Left forelimb (tissue), 1 donor: ENCODE measurements at regions not wholly inside any gene's neighbourhood (a gene's known extent, or its start where the extent isn't known, plus 50 kb on each side); places are given as distances from the start of the nearest gene placed in this dataset.

Source experiments
- DNase-seq: peaks from one replicate; pipeline ENCODE4 v3.0.0-alpha.2; 2018; ENCODE audit warnings: low spot score

GRCh38 chr17:69719474-69720048 lies 305.1 kb downstream of the MAP2K6 start:
- DNase-seq: no peak

GRCh38 chr17:69722518-69722917 lies 308.0 kb downstream of the MAP2K6 start:
- DNase-seq: no peak

DNA sequence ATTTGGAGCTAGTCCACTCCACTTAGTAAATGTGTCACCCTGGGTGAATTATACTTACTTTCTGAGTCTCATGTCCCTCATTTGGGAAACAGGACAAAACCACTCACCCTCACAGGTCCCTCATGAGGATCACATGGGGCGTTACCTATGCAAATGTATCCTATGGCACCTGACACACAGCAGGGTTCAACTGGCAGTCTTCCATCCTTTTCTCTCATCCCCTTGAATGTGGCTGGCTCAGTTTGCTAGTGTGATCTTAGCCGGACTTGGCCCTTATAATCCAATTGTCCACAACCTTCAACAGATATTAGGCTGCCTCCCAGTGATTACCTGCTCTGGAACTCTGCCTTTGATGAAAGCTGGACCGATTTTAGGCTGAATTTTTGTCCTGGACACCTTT lies 308.8 kb downstream of the MAP2K6 start:
- DNase-seq: no peak

GRCh38 chr17:69723741-69724140 lies 309.2 kb downstream of the MAP2K6 start:
- DNase-seq: no peak

DNA sequence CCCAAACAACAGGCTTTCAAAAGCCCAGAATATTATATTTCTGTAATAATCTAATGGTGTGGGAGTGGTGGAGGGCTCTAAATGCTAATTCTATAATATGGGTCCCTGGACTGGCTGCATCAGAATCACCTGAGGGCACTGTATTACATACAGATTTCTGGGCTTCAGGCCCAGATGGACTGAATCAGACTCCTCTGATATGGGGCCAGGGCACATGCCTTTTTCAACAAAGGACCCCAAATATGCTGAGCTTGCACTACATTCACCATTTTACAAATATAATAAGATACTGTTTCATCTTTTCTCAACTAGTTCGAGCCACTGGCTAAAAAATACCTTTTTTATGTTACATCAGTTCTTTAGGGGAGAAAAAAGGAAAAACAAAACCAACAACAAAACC lies 309.7 kb downstream of the MAP2K6 start:
- no peak for DNase-seq

- DNase-seq: no peak
Measured at GRCh38 chr17:69725146-69725545, 310.6 kb downstream of the MAP2K6 start.

DNA sequence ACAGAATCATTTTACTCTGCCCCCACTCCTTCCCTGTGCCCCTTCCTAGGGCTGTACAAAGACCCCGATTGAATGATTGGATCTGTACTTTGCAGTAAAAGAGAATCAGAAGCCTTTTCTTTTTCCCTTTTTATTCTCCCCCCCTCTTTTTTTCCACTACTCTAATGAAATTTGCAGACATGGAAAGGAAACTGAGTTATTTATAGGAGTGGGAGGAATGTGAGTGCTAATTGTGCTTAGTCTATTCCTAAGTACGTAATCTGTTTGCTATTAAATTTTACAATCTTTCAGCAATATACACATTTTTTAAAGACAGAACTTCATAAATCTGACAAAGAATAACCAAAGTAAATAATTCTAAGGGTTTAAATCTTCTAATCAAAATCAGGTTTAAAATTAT lies 314.3 kb downstream of the MAP2K6 start:
- DNase-seq: no peak

DNA sequence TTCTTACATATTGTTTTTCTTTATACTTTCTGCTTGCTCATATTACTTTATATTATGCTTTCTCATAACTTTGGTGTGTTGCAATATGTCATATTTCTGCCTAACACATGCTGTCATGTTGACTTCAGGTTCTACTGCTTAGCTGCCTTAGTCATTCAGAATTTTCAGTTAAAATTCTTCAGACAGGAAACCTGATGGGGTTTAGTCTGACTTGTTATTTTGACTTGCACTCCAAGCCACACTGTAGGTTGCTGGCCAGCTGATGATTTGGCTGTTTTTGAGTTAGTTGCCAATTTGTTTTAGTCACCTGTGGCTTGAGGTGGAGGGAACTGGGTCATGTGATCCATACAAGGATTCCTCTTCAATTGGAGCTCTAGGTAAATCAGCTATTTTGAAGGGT lies 315.4 kb downstream of the MAP2K6 start:
- no peak for DNase-seq

DNA sequence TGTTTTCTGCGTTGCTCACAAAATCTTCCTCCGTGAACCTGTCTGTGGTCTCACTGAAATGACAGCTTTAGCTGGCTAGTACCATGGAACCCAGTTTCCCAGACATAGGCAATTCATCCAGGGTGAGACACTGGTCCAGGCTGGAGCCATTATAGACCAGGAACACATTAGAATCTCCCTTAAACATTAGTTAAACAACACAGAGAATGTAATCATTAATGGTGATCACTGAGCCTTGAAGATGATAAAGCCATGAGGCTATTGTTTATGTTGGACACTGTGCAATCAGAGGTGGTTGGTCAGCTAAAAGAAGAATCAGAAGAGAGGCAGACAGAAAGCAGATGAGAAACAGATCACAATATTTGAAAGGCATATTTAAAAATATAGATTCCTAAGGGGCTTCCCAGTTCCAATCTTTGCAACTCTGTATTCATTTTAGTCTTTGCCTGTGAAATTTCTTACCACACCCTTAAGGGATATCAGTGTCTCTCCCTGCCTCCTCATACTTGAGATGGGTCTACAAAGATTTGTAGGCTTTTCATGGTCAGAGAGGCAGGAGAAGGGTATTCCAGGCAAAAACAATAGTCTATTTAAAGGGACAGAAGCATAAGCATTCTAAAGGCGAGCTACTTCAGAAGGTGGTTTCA lies 317.9 kb downstream of the MAP2K6 start:
- DNase-seq: no peak

DNA sequence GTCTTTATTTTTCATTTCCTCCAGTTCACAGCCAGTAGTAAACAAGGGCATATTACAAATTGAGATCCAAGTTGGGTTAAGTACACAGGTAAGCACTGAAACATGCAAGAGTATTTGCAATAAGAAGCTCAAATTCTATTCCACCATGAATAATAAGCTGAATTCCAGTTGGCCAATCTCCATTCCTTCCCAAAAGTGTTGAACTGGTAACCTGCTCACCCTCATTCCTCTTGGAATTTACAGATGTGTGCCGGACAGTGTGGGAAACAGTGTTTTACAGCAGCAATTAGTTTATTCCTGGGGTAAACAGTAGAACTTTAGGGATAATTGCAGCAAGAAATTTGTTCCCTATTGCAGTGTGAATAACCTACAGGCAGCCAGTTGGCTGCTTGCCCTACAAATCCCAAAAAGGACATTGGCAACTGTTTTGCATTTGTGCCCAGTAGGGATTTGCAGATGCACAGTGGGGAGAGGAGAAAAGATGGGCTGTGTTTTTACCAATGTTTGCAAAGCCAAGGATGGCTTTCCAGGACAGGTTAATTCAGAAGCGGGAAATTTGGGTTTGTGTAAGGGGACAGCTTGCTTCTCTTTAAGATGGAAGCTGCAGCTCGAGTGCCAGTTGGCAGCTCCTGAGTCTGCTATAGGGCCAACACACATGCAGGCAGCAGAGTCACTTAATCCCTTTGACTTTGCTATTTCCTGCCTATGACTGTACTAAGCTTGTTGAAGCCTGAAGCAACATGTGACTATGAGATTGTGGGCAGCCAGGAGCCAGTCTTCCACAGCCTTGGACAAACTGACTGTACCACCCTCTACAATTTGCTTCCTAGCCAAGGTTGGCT lies 318.9 kb downstream of the MAP2K6 start:
- DNase-seq: peak; percentile 71

DNA sequence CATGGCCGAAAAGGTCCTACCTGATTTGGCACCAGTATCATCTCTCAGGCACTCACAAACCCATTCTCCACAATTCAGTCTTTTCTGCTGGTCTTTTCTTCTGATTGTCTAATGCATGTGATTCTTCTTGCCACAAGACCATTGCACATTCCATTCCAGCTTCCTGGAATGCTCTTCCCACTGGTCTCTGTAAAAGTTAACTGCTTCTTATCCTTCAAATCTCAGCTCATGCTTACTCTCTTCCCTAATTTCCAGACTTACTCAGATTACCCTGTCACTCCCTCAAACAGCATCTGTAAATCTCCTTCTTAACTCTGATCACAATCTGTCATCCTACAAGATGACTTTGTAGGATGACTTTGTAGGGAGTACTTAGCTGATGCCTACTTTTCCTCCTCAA lies 320.2 kb downstream of the MAP2K6 start:
- DNase-seq: no peak

DNA sequence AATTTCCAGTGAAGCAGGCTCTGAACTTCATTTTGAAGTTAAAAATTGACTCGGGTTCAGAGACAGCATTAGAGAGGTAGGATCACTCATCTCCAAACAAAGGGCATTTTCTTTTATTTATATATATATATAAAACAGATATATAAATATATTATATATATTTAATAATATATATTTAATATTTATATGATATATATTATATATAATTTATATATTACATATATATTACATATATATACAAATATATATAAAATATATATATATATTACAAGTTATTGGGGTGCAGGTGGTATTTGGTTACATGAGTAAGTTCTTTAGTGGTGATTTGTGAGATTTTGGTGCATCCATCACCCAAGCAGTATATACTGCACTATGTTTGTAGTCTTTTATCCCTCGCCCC lies 320.8 kb downstream of the MAP2K6 start:
- no peak for DNase-seq

- no peak for DNase-seq
Measured at GRCh38 chr17:69743091-69743490, 328.6 kb downstream of the MAP2K6 start.

DNA sequence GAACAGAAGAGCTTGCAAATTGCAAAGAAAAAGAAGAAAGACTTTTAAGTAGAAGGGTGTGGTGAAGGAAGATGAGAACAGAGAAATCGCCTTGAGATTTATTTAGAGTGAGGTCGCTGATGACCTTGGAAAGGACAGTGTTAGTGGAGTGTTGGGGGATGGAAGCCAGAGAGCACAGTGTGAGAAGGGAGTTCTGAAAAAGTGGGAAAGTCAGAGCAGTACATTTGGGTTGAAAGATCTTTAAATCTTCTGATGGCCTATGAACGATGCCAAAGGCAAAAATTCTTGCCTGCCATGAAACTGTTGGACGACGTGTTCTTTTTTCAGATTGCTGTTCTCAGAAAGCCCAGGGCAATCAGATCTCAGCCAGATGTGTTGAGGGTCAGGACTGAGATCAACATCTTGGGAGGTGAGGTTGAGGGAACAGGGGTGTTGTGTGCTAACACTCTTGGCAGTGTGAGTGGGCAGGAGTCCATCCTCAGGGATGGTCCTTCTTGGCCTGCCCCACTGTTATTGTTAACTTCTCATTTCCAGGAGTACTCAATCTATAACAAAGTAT lies 330.1 kb downstream of the MAP2K6 start:
- DNase-seq: no peak

GRCh38 chr17:69749911-69750310 lies 325.1 kb upstream of the KCNJ16 start:
- DNase-seq: no peak

DNA sequence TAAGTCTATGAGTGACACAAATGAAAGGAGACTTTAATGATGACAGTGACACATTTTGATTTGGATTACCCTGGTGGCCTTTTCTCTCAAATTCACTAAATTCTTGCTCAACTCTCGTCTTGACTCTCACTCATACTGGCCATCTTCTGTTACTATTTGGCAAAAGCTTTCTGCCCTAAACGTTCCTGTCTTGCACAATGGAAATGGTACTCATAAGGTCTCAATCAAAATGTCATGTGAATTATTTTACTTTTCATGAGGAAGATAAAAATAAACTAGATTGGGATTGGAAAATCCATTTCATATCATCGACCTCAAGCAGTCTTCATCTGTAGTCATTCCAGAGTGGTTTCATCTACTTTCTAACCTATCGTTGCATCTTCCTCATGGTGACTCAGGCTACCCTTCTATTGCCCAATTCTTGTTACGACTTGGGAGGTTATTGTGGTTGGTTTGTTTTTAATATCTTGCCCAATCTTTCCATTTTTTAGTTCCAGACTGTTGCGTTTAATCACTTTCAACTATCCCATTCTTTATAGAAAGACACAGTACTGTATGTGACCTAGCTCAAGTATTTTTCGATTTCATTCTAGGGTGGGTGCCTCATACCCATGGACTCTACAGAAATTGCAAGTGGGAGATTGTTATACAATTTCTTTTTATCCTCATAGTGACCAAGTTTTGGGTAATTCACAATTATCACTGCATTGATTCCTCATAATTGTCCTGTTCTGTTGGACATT lies 317.2 kb upstream of the KCNJ16 start:
- no peak for DNase-seq

- no peak for DNase-seq
Measured at GRCh38 chr17:69760562-69760961, 314.5 kb upstream of the KCNJ16 start.

DNA sequence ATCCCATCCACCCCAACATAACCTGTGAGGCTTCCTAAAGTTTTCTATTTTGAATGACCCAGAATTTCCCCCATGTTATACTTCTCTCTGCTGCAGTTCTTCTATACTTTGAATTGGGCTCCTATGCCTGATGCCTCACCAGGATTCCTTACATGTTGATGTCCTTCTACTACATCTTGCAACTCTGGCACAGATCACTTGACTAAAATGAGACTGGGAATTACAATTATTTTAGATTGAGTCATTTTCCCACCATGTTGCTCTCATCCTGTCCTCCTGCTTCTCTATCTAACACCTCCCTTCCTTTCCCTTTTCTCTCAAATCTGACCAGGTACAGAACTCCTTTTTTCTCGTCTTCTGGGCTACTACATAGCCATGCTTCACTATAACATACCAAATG lies 314.0 kb upstream of the KCNJ16 start:
- DNase-seq: no peak

- DNase-seq: no peak
Measured at GRCh38 chr17:69761767-69762321, 313.2 kb upstream of the KCNJ16 start.

- DNase-seq: no peak
Measured at GRCh38 chr17:69762359-69762758, 312.7 kb upstream of the KCNJ16 start.

DNA sequence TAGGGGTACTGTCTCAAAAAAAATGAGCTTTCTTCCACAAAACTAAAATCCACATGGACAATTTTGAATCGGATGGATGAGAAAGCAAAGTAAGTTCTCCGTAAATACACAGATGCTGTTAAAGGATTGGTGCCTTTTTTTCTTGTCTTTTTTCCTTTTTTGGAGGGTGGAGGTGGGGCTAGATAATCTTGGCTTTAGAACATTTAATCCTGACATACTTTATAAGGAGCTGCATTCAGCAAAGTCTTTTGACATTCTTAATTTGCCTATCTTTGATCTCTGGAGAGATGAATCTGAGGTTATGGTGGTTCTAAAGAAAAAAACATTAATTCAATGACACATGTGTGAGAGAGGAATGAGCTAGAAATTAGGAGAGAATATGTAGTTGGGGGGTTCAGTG lies 312.3 kb upstream of the KCNJ16 start:
- DNase-seq: no peak

DNA sequence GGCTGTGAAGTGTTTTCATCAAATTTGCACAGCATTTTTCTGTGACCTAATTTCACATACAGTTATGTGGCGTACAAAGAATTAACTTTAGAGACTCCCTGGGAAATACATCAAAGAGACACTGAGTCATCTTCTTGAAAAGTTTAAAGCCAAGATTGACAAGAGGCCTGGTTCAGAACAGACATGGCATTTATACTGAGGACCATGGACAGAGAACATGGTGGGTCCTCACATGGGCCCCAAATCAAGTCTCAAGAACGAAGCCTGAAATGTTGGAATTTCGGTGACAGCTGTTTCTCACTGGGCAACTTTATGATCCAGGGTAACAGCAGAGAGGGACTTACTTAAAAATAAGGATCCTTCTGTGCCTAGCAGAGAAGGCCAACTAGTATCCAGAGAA lies 311.5 kb upstream of the KCNJ16 start:
- no peak for DNase-seq
